SK-N-SH (cell line): ENCODE measurements at regions not wholly inside any gene's neighbourhood (a gene's known extent, or its start where the extent isn't known, plus 50 kb on each side); places are given as distances from the start of the nearest gene placed in this dataset.

Experiments
- CTCF ChIA-PET: fragments of 300-600, 350-600 bp; formaldehyde crosslinking; extraction: SDS; loops from one replicate; lab custom pipeline; 2021; lab: Yijun Ruan, JAX
- POLR2A ChIA-PET: fragments of 350-600 bp; sonication (Branson Sonifier 250); formaldehyde crosslinking; extraction: SDS; loops from one replicate; lab custom pipeline; 2020; ENCODE audit warnings: antibody characterized with exemption, inconsistent platforms; lab: Yijun Ruan, JAX
- DNase-seq: peaks from one replicate; pipeline ENCODE4 v3.0.0; 2012
- H2AFZ ChIP-seq: fragments of 200-600 bp; sonication (generic); 2 replicates; pipeline ENCODE4 v1.8.1; 2016; ENCODE audit warnings: antibody characterized with exemption, mild to moderate bottlenecking, low read depth
- H3F3A ChIP-seq: fragments of 200-600 bp; sonication (generic); replicated peaks from 2 replicates; pipeline ENCODE3; 2016; ENCODE audit warnings: antibody characterized with exemption, mild to moderate bottlenecking; ENCODE audit not compliant: insufficient read depth
- H3K27ac ChIP-seq, 2 experiments: fragments of 200-500 bp in 1 of 2; fragments of 200-600 bp in 1 of 2; sonication (Bioruptor generic) in 1 of 2; sonication (generic), shearing (Covaris generic) in 1 of 2; 2 replicates each; pipeline versions ENCODE4 v1.5.1 to v1.6.1; 2014 to 2016; ENCODE audit warnings: low read depth in 2 of 2, inconsistent platforms in 1 of 2, low read length in 1 of 2, mild to moderate bottlenecking in 1 of 2, mixed read lengths in 1 of 2
- H3K27me3 ChIP-seq: fragments of 200-600 bp; sonication (generic), shearing (Covaris generic); 2 replicates; pipeline ENCODE4 v1.6.1; 2016; ENCODE audit warnings: mixed run types; ENCODE audit not compliant: insufficient read depth
- H3K36me3 ChIP-seq, 2 experiments: fragments of 200-500 bp in 1 of 2; fragments of 200-600 bp in 1 of 2; sonication (Bioruptor generic) in 1 of 2; sonication (generic) in 1 of 2; replicated peaks in 1 of 2; 2 replicates each; pipeline versions ENCODE3 to v1.5.1; 2014 to 2016; ENCODE audit warnings: low read length in 1 of 2, mild to moderate bottlenecking in 1 of 2; ENCODE audit not compliant: insufficient read depth in 2 of 2, control insufficient read depth in 1 of 2
- H3K4me1 ChIP-seq, 2 experiments: fragments of 200-500 bp in 1 of 2; fragments of 200-600 bp in 1 of 2; sonication (Bioruptor generic) in 1 of 2; sonication (generic), shearing (Covaris generic) in 1 of 2; 2 replicates each; pipeline versions ENCODE4 v1.5.1 to v1.6.1; 2014 to 2016; ENCODE audit warnings: low read depth in 1 of 2, low read length in 1 of 2, mixed run types in 1 of 2; ENCODE audit not compliant: insufficient read depth in 2 of 2, control insufficient read depth in 1 of 2
- H3K4me2 ChIP-seq: fragments of 200-600 bp; sonication (generic), shearing (Covaris generic); 2 replicates; pipeline ENCODE4 v1.6.1; 2017; ENCODE audit warnings: mixed run types
- H3K4me3 ChIP-seq, 2 experiments: fragments of 200-500 bp in 1 of 2; fragments of 200-600 bp in 1 of 2; sonication (Bioruptor generic) in 1 of 2; sonication (generic), shearing (Covaris generic) in 1 of 2; 2 replicates each; pipeline versions ENCODE4 v1.5.1 to v1.8.1; 2014 to 2016; ENCODE audit warnings: low read depth in 2 of 2, inconsistent platforms in 1 of 2, low read length in 1 of 2, mild to moderate bottlenecking in 1 of 2, mixed read lengths in 1 of 2, moderate library complexity in 1 of 2
- H3K79me2 ChIP-seq: fragments of 200-600 bp; sonication (generic); 2 replicates; pipeline ENCODE4 v1.8.1; 2017; ENCODE audit warnings: mild to moderate bottlenecking; ENCODE audit not compliant: insufficient read depth
- H3K9ac ChIP-seq: fragments of 200-600 bp; sonication (generic); 2 replicates; pipeline ENCODE4 v1.6.1; 2017; ENCODE audit warnings: mixed run types
- H3K9me2 ChIP-seq: fragments of 200-600 bp; sonication (generic); 2 replicates; pipeline ENCODE4 v1.6.1; 2017; ENCODE audit warnings: mixed run types
- H3K9me3 ChIP-seq: fragments of 200-600 bp; sonication (generic); 2 replicates; pipeline ENCODE4 v1.6.1; 2017; ENCODE audit warnings: mixed run types, mild to moderate bottlenecking, moderate library complexity
- H4K20me1 ChIP-seq: fragments of 200-600 bp; sonication (generic); 2 replicates; pipeline ENCODE4 v1.6.1; 2017; ENCODE audit warnings: mild to moderate bottlenecking, mixed run types; ENCODE audit not compliant: insufficient read depth
- CTCF ChIP-seq: fragments of 200-600 bp; sonication (generic); IDR thresholded peaks from 2 replicates; pipeline ENCODE4 v1.6.1; 2017; ENCODE audit warnings: antibody characterized with exemption, mild to moderate bottlenecking, moderate library complexity
- ELF1 ChIP-seq: IDR thresholded peaks from 2 replicates; pipeline ENCODE4 v1.4.0; 2012
- FOXJ3 ChIP-seq: sonication (generic); formaldehyde crosslinking; IDR thresholded peaks from 2 replicates; pipeline ENCODE4 v1.5.1; 2020; ENCODE audit warnings: mild to moderate bottlenecking, missing genetic modification reagents
- GATA2 ChIP-seq: sonication (generic); formaldehyde crosslinking; IDR thresholded peaks from 2 replicates; pipeline ENCODE4 v1.5.0; 2020; ENCODE audit warnings: mild to moderate bottlenecking, missing genetic modification reagents
- JUND ChIP-seq: IDR thresholded peaks from 2 replicates; pipeline ENCODE4 v1.4.0; 2012
- PBX3 ChIP-seq: IDR thresholded peaks from 2 replicates; pipeline ENCODE4; 2012
- SMC3 ChIP-seq: IDR thresholded peaks from 2 replicates; pipeline ENCODE4 v1.6.1; 2012; ENCODE audit warnings: low read depth, low read length, improper control_type of control experiment
- TEAD4 ChIP-seq: IDR thresholded peaks from 2 replicates; pipeline ENCODE4 v1.4.0; 2012; ENCODE audit warnings: mild to moderate bottlenecking, borderline replicate concordance; ENCODE audit not compliant: insufficient read depth
- WGBS: methylation state at CpG from one replicate; pipeline ENCODE4 v1.1.6; 2017; ENCODE audit warnings: low lambda C conversion rate; 5-methylcytosine and 5-hydroxymethylcytosine counted together

GRCh38 chr12:124637581-124637981 lies 70.2 kb upstream of the NCOR2 start:
- no peaks in the 10 kb centered on the region for H3K9me3 ChIP-seq
- CTCF ChIA-PET: interaction anchor here (1.9 kb wide), 1 partner anchor 9 kb away, joined by 7 read pairs; no protein-coding TSS in a partner anchor
- H3K36me3 ChIP-seq: no peaks in the 10 kb centered on the region
- no peaks in the 10 kb centered on the region for H3K79me2 ChIP-seq
- H3K4me3 ChIP-seq: no peak overlapping the region
- H3F3A ChIP-seq: no peaks in the 10 kb centered on the region
- H3K27me3 ChIP-seq: no peaks in the 10 kb centered on the region
- POLR2A ChIA-PET: no interaction called here
- H2AFZ ChIP-seq: no peak overlapping the region
- no peaks in the 10 kb centered on the region for H3K9me2 ChIP-seq
- no peak overlapping the region for H3K4me2 ChIP-seq
- H3K27ac ChIP-seq: no peak overlapping the region
- no peak overlapping the region for H3K9ac ChIP-seq
- H3K4me1 ChIP-seq: peaks cover 0 to 13% of the 10 kb centered on the region in 2 experiments; a peak in 1 of 4 replicates
- WGBS: 77% methylated on average over 6 of the region's 12 CpGs
- TF ChIP-seq JUND: no peak
- TF ChIP-seq SMC3: no peak
- no peak for TF ChIP-seq CTCF
- TF ChIP-seq PBX3: no peak
- no peak for TF ChIP-seq TEAD4
- TF ChIP-seq FOXJ3: no peak
- no peak for DNase-seq
- no peaks in the 10 kb centered on the region for H4K20me1 ChIP-seq

GRCh38 chr12:124637163-124637562 lies 69.8 kb upstream of the NCOR2 start:
- Histone ChIP-seq H3F3A (no peaks in the 10 kb centered on the region), H2AFZ (no peak overlapping the region), H3K27ac (no peak overlapping the region), H3K9me3 (no peaks in the 10 kb centered on the region), H3K79me2 (no peaks in the 10 kb centered on the region), H3K27me3 (no peaks in the 10 kb centered on the region), H3K9ac (no peak overlapping the region), H4K20me1 (no peaks in the 10 kb centered on the region), H3K9me2 (no peaks in the 10 kb centered on the region), H3K4me3 (no peak overlapping the region), H3K4me2 (no peak overlapping the region), H3K4me1 (peaks cover 0 to 17% of the 10 kb centered on the region in 2 experiments; a peak in 1 of 4 replicates), H3K36me3 (no peaks in the 10 kb centered on the region)
- DNase-seq: no peak
- 77% methylated on average over 3 of the region's 4 CpGs for WGBS
- TF ChIP-seq ELF1 (no peak), GATA2 (no peak)
- ChIA-PET POLR2A (no interaction called here), CTCF (interaction anchor here (1.9 kb wide), 1 partner anchor 10 kb away, joined by 7 read pairs; no protein-coding TSS in a partner anchor)
